Fibroblast of upper back skin (primary cell): ENCODE measurements at regions not wholly inside any gene's neighbourhood (a gene's known extent, or its start where the extent isn't known, plus 50 kb on each side); places are given as distances from the start of the nearest gene placed in this dataset.
"Not testable (repeated sequence)": the region's sequence is repeated elsewhere in the genome, so short reads cannot be mapped to it uniquely, and the experiment has no call there.

Experiments
- DNase-seq: peaks from one replicate; pipeline ENCODE4 v3.0.0-alpha.2; 2013

DNA sequence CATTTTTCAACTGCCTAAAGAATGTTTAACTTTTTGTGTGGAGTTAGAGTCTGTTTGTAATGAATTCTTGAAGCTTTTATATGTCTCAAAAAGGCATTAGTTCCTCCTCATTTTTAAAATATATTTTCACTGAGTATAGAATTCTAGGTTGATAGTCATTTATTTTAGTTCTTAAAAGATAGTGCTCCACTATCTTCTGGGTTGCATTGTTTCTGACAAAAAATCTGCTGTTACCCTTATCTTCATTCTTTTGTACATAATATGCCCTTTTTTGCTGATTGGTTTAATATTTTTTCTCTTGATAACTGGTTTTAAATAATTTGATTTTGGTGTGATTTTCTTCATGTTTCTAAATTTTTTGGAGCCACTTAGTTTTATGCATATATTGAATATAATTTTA, 754.7 kb upstream of the GYPC start:
- DNase-seq = no peak

DNA sequence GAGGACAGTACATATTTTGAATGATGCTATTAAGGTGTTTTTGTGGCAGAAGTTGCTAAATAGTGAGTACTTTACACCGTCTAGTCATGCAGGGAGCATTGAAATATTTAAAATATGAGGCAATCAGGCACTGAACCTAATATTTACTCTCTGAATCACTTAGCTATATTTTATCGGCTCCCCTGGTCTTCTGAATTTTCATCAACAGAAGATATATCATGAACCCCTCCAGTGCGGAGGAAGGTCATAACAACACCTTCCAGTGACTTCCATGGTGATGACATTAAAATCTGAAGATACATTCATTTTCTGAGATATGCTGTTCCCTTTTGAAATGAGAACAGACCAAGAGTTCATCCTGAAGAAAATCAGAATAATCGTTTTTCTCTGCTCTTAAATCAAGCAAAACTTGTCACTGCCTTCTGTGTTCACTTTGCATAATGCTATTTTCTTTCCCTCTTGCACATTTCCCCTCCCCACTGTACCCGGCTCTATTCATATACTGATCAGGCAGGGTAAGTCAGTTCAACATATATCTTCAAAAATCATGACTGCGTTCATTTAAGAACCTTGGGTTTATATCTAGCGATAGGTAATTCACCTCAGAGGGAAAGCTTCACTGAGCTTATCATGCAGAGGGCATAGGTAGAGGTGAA, 729.9 kb upstream of the GYPC start:
- DNase-seq = no peak

DNA sequence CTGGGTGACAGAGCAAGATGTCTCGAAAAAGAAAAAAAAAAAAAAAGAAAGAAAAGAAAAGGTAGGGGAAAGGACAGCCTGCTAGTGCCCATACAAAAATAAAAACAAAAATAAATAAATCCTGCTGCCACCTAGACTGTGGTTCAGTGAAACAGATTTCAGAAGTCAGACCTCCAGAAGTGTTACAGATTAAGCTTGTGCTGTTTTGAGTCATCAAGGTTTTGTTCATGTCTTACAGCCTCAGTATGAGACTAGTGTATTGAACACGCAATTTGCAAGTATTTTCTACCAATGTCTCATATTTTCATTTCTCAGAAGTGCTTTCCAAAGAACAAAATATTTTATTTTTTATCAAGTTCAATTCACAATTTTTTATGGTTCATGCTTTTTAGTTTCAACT, 720.4 kb upstream of the GYPC start:
- no peak for DNase-seq

DNA sequence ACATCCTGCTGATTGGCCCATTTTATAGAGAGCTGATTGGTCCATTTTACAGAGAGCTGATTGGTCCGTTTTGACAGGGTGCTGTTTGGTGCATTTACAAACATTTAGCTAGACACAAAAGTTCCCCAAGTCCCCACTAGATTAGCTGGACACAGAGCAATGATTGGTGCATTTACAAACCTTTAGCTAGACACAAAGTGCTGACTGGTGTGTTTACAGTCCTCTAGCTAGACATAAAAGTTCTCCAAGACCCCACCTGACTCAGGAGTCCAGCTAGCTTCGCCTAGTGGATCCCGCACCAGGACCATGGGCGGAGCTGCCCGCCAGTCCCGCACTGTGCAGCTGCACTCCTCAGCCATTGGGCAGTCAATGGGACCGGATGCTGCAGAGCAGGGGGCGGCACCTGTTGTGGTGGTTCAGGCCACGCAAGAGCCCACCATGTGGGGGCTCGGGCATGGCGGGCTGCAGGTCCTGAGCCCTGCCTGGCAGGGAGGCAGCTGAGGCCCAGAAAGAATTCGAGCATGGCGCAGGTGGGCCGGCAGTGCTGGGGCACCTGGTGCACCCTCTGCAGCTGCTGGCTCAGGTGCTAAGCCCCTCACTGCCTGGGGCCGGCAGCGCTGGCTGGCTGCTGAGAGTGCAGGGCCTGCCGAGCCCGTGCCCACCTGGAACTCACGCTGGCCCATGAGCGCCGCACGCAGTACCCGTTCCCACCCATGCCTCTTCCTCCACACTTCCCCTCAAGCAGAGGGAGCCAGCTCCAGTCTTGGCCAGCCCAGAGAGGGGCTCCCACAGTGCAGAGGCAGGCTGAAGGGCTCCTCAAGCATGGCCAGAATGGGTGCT, 713.2 kb upstream of the GYPC start:
- DNase-seq = no peak

DNA sequence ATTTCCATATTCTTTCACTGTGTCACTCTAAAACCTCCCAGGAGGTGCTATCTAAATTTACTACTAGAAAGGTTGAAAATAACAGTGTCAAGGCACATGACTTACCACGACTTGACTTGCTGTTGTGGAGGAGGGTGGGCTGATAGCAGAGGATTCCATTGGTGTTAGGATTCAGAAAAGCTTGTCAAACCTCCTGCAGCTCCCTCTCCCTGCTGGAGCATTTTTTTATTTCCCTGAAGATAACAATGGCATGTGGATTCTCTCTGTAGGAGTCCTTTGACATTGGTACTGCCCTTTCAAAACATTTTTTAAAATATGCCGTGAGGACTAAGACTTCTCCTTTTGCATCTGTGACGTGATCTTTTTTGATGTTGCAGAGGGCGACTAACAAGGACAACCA, 696.9 kb upstream of the GYPC start:
- DNase-seq = no peak

DNA sequence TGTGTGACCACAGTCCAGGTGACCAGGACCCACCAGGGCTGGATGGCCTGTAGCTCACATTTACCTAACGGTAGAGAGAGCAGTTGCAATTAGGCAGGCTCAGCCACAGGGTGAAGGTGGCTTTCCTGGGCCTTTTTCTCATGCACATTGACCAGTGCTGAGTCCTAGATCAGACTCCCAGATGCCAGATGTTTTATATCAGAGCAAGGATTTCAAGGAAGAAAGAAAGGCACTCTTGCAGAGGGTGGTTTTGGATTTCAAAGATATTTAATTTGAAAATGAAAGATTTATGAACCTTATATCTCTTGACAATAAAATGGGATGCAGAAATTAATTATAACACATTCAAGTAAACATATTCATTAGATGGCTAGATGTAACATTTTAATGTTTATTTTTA, 694.2 kb upstream of the GYPC start:
- no peak for DNase-seq

DNA sequence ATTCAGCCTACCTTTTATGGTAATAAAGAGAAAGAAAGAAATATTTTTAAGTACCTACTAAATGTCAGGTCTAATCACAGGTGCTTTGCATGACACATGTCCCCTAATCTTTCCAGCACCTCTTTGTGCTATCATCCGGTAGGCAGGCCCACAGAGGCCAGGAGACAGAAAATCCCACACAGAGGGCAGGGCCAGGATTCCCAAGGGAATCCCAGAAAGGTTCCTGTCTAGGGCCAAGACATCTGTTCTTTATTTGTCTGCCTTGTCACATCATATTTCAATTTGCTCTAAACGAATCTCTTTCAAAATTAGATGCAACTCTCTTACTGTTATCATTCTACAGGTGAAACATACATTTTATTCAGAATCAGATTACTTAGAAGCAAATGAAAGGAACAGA, 676.1 kb upstream of the GYPC start:
- DNase-seq = no peak

DNA sequence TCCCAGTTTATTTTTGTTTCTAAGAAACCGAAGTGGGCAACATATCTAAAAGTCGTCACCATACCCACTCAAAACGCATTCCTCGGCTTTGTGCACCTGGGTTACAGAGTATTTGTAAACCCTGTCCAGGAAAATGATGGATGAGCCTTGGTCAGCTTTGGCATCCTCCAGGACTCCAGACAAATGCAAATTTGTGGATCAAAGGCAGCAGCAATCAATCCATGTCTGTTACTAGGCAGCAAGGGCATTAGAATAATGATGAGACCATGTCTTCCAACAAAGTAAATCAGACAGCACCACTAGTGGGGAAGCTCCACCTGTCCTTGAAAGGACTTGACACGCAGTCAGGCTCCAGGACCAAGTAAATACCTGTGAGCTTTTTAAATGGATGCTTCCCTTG, 672.6 kb upstream of the GYPC start:
- DNase-seq = no peak

DNA sequence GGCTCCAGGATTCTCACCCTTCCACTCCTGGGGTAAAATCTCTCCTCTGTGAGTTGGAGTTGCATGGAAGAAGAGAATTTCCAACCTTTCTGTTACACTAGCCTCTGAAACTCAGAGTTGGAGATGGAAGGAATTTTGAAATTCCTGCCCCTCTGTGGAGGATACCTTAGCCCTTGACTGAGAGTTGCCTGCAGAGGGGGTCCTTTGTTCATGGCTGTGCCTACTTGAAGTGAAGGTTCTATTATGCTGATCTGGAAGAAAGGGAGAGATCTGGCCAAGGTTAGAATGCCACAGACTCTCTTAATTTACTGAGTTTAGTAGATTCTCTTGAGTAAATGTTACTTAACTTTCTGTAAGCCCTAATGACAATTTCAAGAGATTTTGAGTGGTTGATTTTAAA, 626.6 kb upstream of the GYPC start:
- no peak for DNase-seq

DNA sequence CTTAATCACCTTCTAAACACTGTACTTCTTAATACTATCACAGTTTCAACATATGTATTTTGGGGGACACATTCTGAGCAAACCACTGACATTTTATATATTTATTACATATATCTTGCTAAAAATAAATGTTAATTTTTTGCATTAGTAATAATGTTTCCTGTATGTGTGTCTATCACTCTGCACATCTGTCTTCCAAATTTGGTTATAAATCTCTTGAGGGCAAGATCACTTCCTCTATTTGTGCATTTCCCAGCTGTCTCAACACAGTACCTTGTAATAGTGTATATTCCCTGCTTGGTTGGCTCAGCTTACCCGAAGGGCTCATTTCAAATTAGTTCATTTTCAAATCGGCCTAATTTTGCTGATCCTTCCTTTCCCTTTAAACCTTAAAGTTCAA, 617.1 kb upstream of the GYPC start:
- no peak for DNase-seq

DNA sequence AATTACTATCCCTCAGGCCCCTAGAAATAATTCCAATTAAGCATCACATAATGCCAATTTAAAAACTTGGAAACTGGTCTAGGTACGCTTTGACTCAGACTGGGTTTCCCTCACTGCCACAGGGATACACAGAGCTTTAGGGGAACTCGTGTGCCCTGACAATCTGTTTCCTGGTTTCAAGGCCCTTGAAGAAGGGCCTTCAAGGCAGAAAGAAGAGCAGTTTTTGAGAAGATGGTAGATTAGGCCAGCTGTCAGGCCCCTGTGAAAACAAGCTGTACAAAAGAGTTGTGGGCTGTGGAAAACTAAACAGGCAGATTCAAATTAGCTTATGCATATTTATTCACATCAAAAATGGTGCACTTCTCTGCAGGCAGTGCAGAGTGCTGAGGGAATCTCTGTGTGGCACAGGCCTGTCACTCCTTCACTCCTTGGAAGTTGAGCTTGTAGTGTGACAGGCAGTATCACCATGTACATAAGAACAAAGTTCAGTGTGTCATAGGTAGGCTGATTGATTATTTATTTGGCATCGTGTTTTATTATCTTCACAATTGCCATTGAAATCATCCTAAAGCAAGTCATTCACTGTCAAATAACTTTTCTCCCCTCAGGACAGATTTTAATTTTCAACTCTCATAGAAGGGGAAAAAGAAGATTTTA, 614.4 kb upstream of the GYPC start:
- no peak for DNase-seq

DNA sequence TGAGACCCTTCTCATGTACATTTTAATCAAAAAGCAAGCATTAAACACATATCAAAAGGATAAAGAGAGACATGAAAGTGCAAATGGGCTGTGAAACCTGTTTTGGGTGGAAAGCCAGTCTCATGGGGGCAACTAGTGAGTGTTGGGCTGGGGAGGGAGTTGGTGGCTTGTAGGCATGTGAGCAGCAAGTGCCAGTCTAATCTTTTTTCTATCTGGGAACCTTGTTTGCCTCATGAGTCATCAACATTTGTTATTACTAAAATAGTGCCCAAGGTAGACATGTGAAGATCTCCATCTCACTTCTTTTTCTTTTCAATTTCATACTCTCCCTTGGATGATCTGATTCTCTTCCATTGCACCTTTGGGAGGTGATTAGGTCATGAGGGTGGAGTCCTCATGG, 613.9 kb upstream of the GYPC start:
- DNase-seq = no peak

DNA sequence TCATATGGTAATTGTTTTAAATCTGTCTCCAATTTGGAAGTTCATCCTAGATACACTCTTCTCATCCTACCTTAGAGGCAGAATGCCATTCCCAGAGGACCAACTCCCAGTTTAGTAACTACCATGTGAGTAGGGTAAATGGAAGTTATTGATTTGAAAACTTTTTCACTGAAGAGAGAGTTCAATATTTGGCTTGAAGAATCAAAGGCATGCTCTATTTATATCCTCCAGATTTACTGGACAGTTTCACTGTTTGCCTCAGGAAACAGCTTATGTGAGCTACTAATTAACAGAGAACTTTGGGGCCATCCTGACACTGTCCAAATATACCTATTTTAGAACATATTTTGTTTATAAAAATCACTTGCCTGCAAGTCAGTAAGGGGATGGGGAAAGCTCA, 607.2 kb upstream of the GYPC start:
- no peak for DNase-seq

DNA sequence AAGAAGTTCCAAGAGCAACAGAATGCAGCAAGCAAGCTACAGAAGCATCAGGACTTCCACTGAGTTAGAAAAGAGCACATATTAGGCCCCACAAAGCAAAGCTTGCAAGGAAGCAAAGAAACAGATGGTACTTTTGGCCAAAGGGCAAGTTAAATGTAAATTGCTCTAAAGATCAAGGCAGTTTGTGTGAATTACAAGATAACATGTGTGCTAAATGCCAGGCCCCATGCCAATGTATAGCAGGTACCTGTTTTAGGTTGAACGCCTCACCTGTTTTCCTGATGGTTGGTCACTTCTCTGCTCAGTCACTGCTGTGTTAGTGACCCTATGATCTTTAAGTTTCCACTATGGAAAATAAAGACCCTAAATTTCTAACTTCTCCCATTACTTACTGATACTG, 606.5 kb upstream of the GYPC start:
- no peak for DNase-seq

DNA sequence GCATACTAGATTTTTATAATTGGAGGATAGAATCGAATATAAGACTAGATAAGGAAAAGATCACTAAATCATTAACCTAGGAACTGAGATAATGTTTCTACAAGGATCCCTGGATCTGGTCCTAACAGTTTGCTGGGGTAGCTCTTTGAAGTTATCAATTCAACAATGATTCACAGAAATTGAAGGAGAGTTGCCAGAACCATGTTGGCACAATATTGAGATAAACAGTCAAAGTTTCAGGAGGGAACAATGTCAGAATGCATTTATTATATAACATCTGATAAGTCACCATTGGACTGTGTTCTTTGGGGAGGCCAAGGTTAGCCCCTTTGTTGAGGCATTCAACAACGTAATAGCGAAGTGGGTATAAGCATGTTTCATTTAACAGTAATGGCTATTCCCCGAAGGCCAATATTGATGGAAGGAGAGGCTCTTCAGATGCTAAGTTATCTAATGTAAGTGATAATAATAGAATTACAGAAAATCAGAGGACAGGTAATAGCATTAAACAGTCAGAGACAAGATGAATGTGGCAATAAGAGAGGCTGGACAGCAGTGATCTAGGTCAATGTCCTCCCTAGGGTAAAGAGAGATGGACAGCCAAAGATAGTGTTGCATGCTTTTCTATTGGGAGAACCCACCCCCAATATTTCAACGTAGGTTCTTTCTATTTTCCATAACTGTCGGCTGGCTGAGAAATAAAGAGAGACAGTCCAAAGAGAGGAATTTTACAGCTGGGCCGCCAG, 604.8 kb upstream of the GYPC start:
- no peak for DNase-seq

DNA sequence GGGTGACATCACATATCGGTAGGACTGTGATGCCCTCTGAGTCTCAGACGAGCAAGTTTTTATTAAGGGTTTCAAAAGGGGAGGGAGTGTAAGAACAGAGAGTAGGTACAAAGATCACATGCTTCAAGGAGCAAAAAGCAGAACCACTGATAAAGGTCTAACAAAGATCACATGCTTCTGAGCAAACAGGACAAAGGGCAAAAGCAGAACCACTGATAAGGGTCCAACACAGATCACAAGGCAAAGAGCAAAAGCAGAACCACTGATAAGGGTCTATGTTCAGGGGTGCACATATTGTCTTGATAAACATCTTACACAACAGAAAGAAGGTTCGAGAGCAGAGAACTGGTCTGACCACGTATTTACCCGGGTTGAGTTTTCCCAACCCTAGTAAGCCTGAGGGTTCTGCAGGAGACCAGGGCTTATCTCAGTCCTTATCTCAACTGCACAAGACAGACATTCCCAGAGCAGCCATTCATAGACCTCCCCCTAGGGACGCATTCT, 604.2 kb upstream of the GYPC start:
- not testable (repeated sequence) for DNase-seq

DNA sequence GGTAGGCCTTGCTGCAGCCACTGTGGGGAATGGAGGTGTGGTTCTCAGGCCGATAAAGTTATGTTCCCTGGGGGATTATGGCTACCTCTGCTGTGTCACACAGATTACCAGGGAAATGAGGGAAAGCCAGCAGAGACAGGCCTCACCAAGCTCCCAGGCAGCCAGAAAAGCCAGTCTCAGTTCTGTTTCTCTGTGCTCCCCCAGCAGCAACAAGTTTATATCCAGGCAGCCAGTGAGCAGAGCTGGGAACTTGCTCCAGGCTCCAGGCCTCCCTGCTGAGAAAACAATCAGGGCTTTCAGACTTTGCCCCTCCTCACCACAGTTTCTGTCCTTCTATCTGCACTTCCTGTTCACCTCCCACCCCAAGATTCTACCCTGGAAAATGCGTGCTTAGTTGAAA, 596.6 kb upstream of the GYPC start:
- DNase-seq = no peak

DNA sequence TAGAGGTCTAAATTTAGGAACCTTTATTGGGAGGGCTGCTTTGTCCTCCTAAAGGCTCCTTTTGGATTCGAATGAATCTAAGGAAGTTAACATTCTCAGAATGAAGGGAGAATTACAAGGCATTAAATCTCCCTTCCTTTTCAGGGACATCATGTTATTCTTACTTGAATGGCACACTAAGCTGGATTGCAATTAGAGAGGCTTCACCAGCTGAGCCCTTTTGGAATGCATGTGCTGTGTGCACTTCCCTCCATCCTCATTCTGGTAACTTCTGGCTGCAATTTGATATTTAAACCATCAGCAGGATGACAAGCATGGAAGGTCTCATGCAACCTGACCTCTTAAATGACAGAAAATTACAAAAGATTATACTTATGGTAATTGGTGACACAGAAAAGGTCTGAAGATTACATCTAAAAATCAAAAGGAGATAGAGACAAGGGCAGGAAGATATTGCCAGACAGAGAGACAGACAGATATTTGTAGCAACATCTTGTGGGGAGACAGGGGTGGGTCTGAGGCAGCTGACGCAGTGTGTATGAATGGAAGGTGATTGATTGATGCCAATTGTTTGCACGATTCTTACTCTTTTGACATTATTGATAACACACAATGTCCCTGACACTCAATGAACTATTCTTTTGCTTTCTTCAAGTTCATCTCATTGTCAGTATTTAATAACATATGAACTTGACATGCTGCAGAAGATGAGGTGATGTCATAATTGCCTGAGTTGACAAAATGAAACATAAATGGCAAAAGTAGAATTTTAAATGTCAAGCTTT, 570.8 kb upstream of the GYPC start:
- DNase-seq = no peak

DNA sequence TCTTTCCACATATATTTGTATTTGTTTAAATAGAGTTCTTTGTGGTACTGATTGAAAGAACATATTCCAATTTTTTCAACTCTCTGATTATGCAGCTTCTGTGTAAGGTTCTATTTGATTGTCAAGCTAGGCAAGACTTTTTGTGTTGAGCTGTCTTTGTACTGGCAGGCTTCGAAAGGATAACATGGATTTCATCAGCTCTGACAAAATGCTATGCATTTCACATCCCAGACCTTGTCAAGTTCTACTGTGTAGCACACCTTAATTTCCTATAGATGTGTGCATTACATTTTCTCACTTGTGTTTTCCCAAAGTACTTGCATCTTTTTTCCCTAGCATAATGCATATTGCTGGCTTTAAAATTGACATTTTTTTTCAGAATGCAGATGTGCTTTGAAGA, 555.0 kb upstream of the GYPC start:
- DNase-seq = no peak

DNA sequence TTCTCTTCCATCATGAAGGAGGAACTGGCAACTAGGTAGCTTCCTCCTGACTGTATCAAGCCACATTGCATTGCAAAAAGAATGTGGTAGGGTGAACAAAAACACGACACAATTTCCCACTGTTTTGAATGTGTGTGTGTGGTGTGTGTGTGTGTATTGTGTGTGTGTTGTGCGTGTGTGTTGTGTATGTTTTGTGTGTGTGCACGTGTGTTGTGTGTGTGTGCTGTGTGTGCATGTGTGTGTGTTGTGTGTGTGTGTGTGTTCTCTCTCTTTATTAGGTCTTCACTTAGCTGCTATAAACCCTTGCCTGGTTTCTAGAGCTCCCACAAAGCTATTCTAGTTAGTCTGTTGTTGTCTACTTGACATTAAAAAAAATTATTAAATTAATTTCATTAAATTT, 550.0 kb upstream of the GYPC start:
- DNase-seq = no peak

DNA sequence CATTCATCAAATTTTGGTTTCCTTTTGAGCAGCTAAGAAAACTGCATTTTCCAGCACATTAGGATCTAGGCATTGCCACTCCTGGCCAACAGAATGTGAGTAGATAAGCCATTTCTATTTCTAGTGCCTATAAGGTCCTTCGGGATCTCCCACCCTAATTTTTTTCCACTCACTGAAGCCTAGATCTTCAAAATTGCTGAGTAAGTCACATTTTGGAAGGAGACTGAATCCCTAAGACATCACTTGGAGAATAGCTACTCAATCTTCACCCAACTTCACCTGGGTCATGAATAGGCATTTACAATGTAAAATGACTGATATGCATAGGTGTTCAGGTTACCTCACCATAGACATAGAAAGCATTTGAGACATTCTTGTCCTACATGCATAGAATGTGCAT, 548.1 kb upstream of the GYPC start:
- DNase-seq = no peak

DNA sequence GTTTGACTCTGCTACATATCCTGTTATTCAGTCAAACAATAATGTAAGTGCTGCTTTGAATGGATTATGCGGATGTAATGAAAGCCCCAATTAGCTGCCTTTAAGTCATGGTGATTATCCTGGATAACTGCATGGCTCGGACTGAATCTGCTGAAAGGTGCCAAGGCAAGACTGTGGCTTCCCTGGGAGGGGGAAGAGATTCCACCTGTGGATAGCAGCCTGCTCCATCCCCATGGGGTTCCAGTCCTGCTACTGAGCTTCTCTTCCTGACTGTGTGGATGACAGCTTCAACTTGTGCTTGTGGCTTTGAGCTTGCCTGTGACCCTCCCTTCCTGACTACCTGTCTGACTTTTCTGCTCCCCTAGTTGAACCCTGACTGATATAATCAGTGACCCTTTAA, 540.0 kb upstream of the GYPC start:
- DNase-seq = no peak

DNA sequence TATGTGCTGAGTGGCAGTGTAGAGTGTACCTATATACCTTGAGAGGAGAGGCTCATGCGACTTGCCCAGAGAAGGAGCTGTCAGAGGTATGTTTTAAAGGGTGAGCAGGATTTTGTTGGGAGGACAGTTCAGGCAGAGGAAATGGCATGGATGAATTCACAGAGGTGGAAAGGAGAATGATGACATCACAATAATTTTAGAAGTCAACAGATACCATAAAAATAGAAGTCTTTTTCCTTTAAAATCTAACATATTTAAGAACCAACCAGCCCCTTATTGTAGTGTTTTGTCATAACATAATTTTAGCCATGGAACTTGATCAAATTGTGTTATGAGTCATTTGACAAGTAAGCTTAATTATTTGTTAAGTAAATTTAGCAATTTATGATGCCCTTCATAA, 538.1 kb upstream of the GYPC start:
- no peak for DNase-seq
